ENCODE measurements at regions not wholly inside any gene's neighbourhood (a gene's known extent, or its start where the extent isn't known, plus 50 kb on each side); places are given as distances from the start of the nearest gene placed in this dataset.
"Not testable (repeated sequence)": the region's sequence is repeated elsewhere in the genome, so short reads cannot be mapped to it uniquely, and the experiment has no call there.

- no peak for DNase-seq (ENCODE audit: low read depth)
Observed at GRCh38 chr6:170018422-170018935, 267.1 kb downstream of the ERMARD start.

- DNase-seq (ENCODE audit: low read depth), result no peak
Observed at GRCh38 chr6:170017603-170018320, 266.3 kb downstream of the ERMARD start.

DNA sequence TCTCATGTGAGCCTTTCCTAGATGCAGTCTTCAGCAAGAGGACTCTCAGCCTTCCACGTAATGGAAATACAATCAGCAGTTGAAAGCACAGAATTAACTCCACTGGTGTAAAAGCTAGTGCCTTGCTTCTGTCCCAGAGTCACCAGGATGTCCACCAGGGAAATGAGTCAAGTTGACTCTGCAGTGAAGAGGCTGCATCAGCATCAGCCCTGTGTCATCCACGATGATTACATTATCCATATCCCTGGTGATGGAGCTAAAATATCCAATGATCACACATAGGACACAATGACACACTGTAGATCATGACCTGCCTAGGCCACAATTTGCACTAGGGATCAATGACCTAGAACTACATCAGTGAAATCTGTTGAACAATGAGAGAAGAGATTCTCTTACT, 262.4 kb downstream of the ERMARD start:
- DNase-seq (ENCODE audit: low read depth), result no peak

GRCh38 chr6:170012037-170012330, 260.6 kb downstream of the ERMARD start:
- no peak for DNase-seq (ENCODE audit: low read depth)

- DNase-seq (ENCODE audit: low read depth), result no peak
Observed at GRCh38 chr6:170011204-170012036, 260.0 kb downstream of the ERMARD start.

- no peak for DNase-seq (ENCODE audit: low read depth)
Observed at GRCh38 chr6:170010665-170011203, 259.3 kb downstream of the ERMARD start.

- DNase-seq (ENCODE audit: low read depth), result no peak
Observed at GRCh38 chr6:170008294-170008785, 256.9 kb downstream of the ERMARD start.

DNA sequence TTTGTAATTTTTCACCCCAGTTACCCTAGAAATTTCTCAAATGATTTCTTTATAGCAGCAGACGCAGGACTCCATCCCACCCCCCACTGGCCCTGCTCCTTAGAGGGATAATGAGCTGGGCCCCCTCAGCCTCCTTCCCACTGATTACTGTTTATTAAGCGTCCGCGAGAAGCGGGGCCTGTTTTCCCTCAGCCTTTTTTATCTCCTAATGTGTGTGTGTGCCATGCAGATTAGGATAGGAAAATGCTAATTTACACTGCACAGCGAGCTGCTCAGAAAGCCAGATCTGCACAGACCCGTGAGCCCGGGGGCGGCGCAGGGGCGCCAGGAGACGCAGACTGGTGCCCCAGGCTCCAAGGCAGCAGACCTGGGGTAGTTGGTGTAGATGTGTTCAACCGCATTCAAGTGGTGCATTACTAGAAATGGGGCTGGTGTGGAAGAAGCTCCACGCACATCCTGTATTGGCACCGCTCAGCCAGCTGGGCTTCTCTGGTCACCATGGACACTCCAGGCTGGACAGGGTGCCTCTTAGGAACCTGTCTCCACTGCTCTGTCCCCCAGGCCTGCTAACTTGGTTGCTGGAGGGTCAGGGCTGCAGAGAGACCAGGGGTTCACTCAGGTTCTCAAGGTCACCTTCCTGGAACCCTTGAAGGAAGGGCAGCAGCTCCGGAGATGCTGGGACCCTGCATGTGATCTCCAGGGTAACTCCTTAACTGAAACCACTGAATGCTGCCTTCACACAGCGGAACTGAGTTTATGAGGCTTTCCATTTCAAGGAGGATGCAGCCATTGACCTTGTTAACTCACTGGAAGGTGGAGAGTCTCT, 256.3 kb downstream of the ERMARD start:
- DNase-seq (ENCODE audit: low read depth), result no peak

DNA sequence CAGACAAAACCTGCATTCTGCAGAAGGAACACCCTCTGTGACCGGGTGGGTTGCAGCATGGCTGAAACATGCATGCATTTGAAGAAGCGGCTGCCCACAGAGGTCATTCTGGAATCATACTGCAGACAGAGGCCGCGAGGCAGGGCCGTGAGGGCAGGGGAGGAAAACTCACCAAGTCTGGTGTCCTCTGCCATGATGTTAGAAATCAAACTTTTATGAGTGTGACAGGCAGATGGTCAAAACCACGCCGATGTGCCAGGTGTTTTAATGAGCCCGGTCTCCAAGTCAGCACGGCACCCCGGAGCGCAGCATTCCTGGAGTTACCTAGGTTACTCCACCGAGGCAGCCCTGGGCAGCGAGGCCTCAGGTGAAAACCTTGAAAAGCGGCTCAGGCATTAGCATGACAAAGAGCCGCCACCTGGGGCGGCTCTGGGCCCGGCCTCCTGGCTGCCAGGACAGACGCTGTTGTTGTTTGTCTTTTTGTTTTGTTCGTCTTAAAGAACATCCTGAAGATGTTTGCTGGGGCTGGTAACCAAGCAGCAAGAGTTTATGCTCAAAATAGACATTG, 255.6 kb downstream of the ERMARD start:
- no peak for DNase-seq (ENCODE audit: low read depth)

DNA sequence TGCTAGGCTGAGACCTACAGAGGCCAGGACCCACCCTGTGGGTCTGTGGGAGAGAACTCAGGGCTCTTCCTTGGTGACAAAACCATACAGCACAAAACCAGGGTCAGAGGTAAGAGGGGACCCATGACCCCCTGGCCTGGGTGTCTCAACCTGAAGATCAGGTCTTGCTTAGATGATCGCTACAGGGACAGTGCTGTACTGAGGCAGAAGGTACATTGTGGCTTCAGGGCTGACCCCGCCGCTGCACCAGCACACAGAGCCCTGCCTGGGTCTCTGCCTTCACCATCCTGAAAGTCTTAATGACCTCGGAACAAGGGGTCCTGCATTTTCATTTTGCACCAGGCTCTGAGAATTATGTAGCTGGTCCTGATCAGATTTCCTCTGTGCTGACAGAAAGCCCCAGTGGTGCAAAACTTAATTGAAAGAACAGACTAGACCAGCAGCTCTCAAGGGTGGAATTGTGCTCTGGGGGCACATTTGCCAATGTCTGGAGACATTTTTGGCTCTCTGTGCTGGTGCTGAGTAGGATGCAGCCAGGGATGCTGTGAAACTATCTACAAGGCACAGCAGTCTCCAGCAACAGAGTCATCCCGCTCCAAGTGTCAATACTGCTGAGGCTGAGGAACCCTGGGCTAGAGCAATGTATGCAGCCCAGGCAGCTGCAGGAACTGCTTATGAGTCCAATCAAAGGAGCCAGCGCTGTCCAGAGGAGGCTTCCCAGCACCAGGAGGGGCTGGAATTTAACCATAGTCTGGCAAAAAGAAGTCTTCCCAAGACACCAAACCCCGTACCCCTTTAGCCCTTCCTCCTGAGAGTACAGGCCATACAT, 254.9 kb downstream of the ERMARD start:
- no peak for DNase-seq (ENCODE audit: low read depth)

DNA sequence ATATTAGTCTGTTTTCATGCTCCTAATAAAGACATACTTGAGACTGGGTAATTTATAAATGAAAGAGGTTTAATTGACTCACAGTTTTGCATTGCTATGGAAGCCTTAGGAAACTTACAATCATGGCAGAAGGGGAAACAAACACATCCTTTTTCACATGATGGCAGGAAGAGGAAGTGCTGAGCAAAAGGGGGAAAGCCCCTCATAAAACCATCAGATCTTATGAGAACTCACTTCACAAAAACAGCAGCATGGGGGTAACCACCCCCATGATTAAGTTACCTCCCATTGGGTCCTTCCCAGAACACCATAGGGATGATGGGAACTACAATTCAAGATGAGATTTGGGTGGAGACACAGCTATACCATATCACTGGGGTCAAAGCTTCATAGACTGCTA, 254.2 kb downstream of the ERMARD start:
- no peak for DNase-seq (ENCODE audit: low read depth)

DNA sequence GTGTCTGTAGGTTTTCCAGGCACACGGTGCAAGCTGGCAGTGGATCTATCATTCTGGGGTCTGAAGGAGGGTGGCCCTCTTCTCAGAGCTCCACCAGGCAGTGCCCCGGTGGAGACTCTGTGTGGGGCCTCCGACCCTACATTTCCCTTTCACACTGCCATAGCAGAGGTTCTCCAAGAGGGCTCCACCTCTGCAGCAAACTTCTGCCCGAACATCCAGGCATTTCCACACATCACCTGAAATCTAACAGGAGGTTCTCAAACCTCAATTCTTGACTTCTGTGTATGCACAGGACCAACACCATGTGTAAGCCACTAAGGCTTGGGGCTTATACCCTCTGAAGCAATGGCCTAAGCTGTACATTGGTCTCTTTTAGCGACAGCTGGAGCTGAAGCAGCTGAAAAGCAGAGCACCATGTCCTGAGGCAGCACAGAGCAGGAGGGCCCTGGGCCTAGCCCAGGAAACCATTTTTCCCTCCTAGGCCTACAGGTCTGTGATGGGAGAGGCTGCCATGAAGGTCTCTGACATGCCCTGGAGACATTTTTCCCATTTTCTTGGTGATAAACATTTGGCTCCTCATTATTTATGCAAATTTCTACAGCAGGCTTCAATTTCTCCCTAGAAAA, 253.3 kb downstream of the ERMARD start:
- no peak for DNase-seq (ENCODE audit: low read depth)

DNA sequence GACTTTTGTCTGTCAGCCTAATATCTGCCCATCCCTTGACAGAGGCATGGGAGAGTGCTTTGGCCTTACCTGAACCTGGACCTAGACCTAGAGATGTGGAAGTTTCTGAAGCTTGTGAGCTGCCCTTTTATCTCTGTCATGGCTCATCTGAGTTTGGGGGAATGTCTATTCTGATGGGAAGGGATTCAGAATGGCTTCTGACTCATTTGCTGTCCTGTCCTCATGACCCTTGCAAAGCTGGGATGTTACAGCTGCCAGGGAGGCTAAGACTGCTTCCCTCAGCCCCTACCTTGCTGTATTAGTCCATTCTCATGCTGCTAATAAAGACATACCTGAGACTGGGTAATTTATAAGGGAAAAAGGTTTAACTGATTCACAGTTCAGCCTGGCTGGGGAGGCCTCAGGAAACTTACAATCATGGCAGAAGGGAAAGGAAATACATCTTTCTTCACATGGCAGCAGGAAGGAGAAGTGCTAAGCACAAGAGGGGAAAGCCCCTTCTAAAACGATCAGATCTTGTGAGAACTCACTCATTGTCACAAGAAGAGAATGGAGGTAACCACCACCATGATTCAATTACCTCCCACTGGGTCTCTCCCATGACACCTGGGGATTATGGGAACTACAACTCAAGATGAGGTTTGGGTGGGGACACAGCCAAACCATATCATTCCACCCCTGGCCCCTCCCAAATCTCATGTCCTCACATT, 252.2 kb downstream of the ERMARD start:
- DNase-seq (ENCODE audit: low read depth), result no peak

DNA sequence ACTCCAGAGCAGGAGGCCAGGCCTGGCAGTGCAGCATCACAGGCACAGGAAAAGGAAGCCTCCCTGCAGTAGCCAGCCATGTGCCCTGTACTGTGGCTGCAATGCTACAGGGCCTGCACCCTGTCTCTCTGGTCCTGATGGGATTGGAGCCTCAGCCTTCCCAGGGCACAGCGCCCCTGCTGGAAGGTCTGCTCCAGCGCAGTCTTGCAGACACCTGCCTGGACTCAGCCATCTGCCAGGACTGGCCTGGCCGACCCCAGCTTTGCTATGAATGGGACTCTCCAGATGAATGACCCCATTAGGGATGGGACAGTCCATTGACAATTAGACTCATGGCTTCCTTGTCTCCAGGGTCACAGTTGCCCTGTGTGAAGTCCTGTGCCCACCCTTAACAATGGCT, 251.6 kb downstream of the ERMARD start:
- DNase-seq (ENCODE audit: low read depth), result no peak

- not testable (repeated sequence) for DNase-seq (ENCODE audit: low read depth)
Observed at GRCh38 chr6:170001782-170002181, 250.4 kb downstream of the ERMARD start.

- DNase-seq (ENCODE audit: low read depth), result no peak
Observed at GRCh38 chr6:170000071-170000843, 248.8 kb downstream of the ERMARD start.

DNA sequence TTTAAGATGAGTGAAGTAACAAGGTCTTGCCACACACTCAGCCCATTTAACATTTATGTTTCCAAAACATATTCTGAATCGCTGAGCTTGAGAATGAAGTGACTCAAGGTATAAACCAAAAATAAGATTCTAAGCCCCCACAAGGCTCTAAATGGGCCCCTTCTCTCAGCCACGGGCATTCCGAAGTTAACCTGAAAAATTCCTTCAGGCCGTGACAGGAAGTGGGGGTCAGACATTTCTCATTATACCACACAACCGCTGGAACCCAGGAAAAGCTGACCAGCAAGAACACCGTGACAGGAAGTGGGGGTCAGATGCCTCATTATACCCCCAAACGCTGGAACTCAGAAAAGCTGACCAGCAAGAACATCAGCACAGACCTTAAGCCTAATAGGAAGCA, 247.9 kb downstream of the ERMARD start:
- no peak for DNase-seq (ENCODE audit: low read depth)

DNA sequence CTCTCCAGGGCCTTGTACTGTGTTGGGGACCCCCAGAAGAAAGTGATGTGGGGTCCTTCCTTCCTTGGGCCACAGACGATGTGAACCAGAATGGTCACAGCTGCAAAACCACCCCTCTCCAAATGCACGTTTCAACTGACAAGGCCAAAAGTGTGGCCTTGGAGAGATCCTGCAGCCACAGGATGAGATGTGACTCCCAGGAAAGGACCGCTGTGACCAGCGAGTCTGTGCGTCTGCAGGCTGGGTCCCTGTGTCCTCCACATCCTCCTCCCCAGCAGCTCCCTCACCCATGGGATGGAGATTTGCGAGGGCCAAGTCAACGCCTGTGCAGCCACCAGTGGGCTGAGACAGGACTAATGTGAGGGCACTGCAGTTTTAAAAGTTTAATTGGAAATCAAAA, 247.0 kb downstream of the ERMARD start:
- no peak for DNase-seq (ENCODE audit: low read depth)

DNA sequence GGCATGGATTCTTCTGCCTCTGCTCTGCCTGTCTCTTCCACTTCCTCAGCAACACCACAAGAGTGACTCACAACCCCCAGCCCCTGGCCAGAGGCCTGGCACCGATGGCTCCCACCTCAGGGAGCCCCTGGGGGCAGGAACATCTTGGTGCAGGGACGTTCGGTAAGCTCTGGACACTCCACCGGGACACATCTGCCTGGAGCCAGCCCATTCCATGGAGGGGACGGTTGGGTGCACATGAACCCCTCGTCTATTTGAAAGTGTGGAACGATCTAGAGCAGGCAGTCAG, 246.5 kb downstream of the ERMARD start:
- no peak for DNase-seq (ENCODE audit: low read depth)
